MCF 10A (cell line): ENCODE measurements at regions not wholly inside any gene's neighbourhood (a gene's known extent, or its start where the extent isn't known, plus 50 kb on each side); places are given as distances from the start of the nearest gene placed in this dataset.

Experiments
- BruUV-seq: library from RNA; stranded (reverse); fragments of 400-500 nt; replicated peaks from 2 replicates; lab custom pipeline; 2021; lab: Mats Ljungman, UMichigan
- CTCF ChIA-PET: fragments of 300-600 bp; sonication (Branson Sonifier 250); formaldehyde crosslinking; extraction: SDS; loops from one replicate; lab custom pipeline; 2021; ENCODE audit warnings: antibody characterized with exemption, inconsistent platforms; lab: Yijun Ruan, JAX
- POLR2A ChIA-PET: fragments of 300-600, 350-650 bp; sonication (Branson Sonifier 250); formaldehyde crosslinking; extraction: SDS; loops from one replicate; lab custom pipeline; 2020; ENCODE audit warnings: antibody characterized with exemption, inconsistent platforms; lab: Yijun Ruan, JAX
- DNase-seq: peaks from one replicate; pipeline ENCODE4 v3.0.0-alpha.2; 2018; ENCODE audit not compliant: unreplicated experiment
- H3K27ac Mint-ChIP-seq: one replicate; pipeline ENCODE4 v1.8.0; 2022; ENCODE audit warnings: mild to moderate bottlenecking, low read depth, mixed read lengths; ENCODE audit not compliant: unreplicated experiment
- H3K27me3 Mint-ChIP-seq: one replicate; pipeline ENCODE4 v1.8.0; 2022; ENCODE audit warnings: mixed read lengths; ENCODE audit not compliant: insufficient read depth, unreplicated experiment
- H3K36me3 Mint-ChIP-seq: one replicate; pipeline ENCODE4 v1.8.0; 2022; ENCODE audit warnings: mild to moderate bottlenecking, moderate library complexity, mixed read lengths; ENCODE audit not compliant: insufficient read depth, unreplicated experiment
- H3K4me1 Mint-ChIP-seq: one replicate; pipeline ENCODE4 v1.8.0; 2022; ENCODE audit warnings: mixed read lengths; ENCODE audit not compliant: insufficient read depth, unreplicated experiment
- H3K4me3 Mint-ChIP-seq: one replicate; pipeline ENCODE4 v1.8.0; 2022; ENCODE audit warnings: mild to moderate bottlenecking, moderate library complexity, mixed read lengths; ENCODE audit not compliant: unreplicated experiment
- H3K9me3 Mint-ChIP-seq: one replicate; pipeline ENCODE4 v1.8.0; 2022; ENCODE audit warnings: mixed read lengths; ENCODE audit not compliant: unreplicated experiment
- CTCF ChIP-seq: fragments of 200-600 bp; IDR thresholded peaks from one replicate; pipeline ENCODE4 v1.8.0; 2022; ENCODE audit warnings: antibody characterized with exemption, mild to moderate bottlenecking; ENCODE audit not compliant: unreplicated experiment
- intact Hi-C: fragments of 100-400 bp; cut with micrococcal nuclease; formaldehyde crosslinking; loops from 2 replicates; pipeline ENCODE4 v1.14.1; 2022

- Mint-ChIP-seq H3K4me1 (peaks cover 13% of the 10 kb centered on the region), H3K27ac (no peak overlapping the region), H3K36me3 (no peaks in the 10 kb centered on the region), H3K9me3 (no peaks in the 10 kb centered on the region), H3K4me3 (no peak overlapping the region), H3K27me3 (no peaks in the 10 kb centered on the region)
- ChIA-PET CTCF (interaction anchor here (0.7 kb wide), 1 partner anchor 28 kb away, joined by 3 read pairs; no protein-coding TSS in a partner anchor), POLR2A (interaction anchor here (1.0 kb wide), 1 partner anchor 8 kb away, joined by 3 read pairs; no protein-coding TSS in a partner anchor)
- DNase-seq = no peak
- intact Hi-C loops = no loop called here
- no peak for TF ChIP-seq CTCF
- BruUV-seq = no TSS peak
Observed at GRCh38 chr4:15343000-15343399, 84.8 kb upstream of the C1QTNF7 start.

- Mint-ChIP-seq H3K4me3 (no peak overlapping the region), H3K4me1 (peaks cover 13% of the 10 kb centered on the region), H3K36me3 (no peaks in the 10 kb centered on the region), H3K9me3 (no peaks in the 10 kb centered on the region), H3K27ac (no peak overlapping the region), H3K27me3 (no peaks in the 10 kb centered on the region)
- TF ChIP-seq CTCF = no peak
- CTCF ChIA-PET = interaction anchor here (1.5 kb wide), 1 partner anchor 115 kb away, joined by 4 read pairs; no protein-coding TSS in a partner anchor
- no TSS peak for BruUV-seq
- peak; percentile 13 for DNase-seq
- POLR2A ChIA-PET = interaction anchor here (1.0 kb wide), 1 partner anchor 9 kb away, joined by 3 read pairs; no protein-coding TSS in a partner anchor
- intact Hi-C loops = no loop called here
Observed at GRCh38 chr4:15343581-15343980, 84.3 kb upstream of the C1QTNF7 start.

GRCh38 chr4:15344041-15344440 lies 83.8 kb upstream of the C1QTNF7 start:
- no peak for DNase-seq
- peaks cover 13% of the 10 kb centered on the region for H3K4me1 Mint-ChIP-seq
- POLR2A ChIA-PET = interaction anchor here (1.0 kb wide), 1 partner anchor 9 kb away, joined by 3 read pairs; no protein-coding TSS in a partner anchor
- no peaks in the 10 kb centered on the region for H3K36me3 Mint-ChIP-seq
- H3K9me3 Mint-ChIP-seq = no peaks in the 10 kb centered on the region
- intact Hi-C loops = no loop called here
- BruUV-seq = no TSS peak
- no peak overlapping the region for H3K4me3 Mint-ChIP-seq
- CTCF ChIA-PET = interaction anchor here (1.5 kb wide), 1 partner anchor 114 kb away, joined by 4 read pairs; no protein-coding TSS in a partner anchor
- TF ChIP-seq CTCF = no peak
- H3K27ac Mint-ChIP-seq = no peak overlapping the region
- H3K27me3 Mint-ChIP-seq = no peaks in the 10 kb centered on the region

- Mint-ChIP-seq H3K9me3 (no peaks in the 10 kb centered on the region), H3K4me1 (peaks cover 13% of the 10 kb centered on the region), H3K27me3 (no peaks in the 10 kb centered on the region), H3K4me3 (no peak overlapping the region), H3K27ac (no peak overlapping the region), H3K36me3 (no peaks in the 10 kb centered on the region)
- no peak for TF ChIP-seq CTCF
- intact Hi-C loops = no loop called here
- DNase-seq = no peak
- BruUV-seq = no TSS peak
- ChIA-PET CTCF (interaction anchor here (0.5 to 1.5 kb wide), 3 partner anchors 29 to 113 kb away, joined by 3 to 4 read pairs (median 3); no protein-coding TSS in a partner anchor), POLR2A (no interaction called here)
Observed at GRCh38 chr4:15345134-15345533, 82.7 kb upstream of the C1QTNF7 start.
